GM12878 (cell line): ENCODE measurements at regions not wholly inside any gene's neighbourhood (a gene's known extent, or its start where the extent isn't known, plus 50 kb on each side); places are given as distances from the start of the nearest gene placed in this dataset.

Experiments used
- ATAC-seq: fragments of 200-7000 bp; cut with Tn5 transposase; 3 replicates; pipeline ENCODE4 v1.9.1; 2020; ENCODE audit warnings: mild to moderate bottlenecking, moderate library complexity
- BruUV-seq: library from RNA; stranded (reverse); fragments of 400-500 nt; replicated peaks from 2 replicates; lab custom pipeline; 2021; lab: Mats Ljungman, UMichigan
- CTCF ChIA-PET: fragments of 300-600 bp; sonication (Branson Sonifier 250); formaldehyde crosslinking; extraction: SDS; loops from one replicate; lab custom pipeline; 2021; ENCODE audit warnings: inconsistent platforms; lab: Yijun Ruan, JAX
- POLR2A ChIA-PET: fragments of 350-600 bp; formaldehyde crosslinking; extraction: SDS; loops from one replicate; lab custom pipeline; 2021; ENCODE audit warnings: inconsistent platforms; lab: Charles Lee
- RAD21 ChIA-PET: fragments of 300-600 bp; sonication (Branson Sonifier 250); formaldehyde crosslinking; loops from one replicate; lab custom pipeline; 2023; ENCODE audit warnings: antibody characterized with exemption; ENCODE audit not compliant: unreplicated experiment; lab: Charles Lee
- SMC1A ChIA-PET: fragments of 300-600 bp; sonication (Branson Sonifier 250); formaldehyde crosslinking; loops from one replicate; lab custom pipeline; 2023; ENCODE audit not compliant: unreplicated experiment, uncharacterized antibody; lab: Charles Lee
- DNase-seq: peaks from one replicate; pipeline ENCODE4 v3.0.0-alpha.2; 2011; ENCODE audit warnings: low read depth, low spot score
- FAIRE-seq: peaks from 3 replicates; lab custom pipeline; 2011; peaks lifted over from hg19 to GRCh38; lab: Jason Lieb, UNC
- H2AFZ ChIP-seq: 2 replicates; pipeline ENCODE4 v1.6.0; 2011; ENCODE audit warnings: low read depth, low read length, control low read depth; ENCODE audit not compliant: control insufficient read depth
- H3K27ac ChIP-seq: 2 replicates; pipeline ENCODE4 v1.5.1; 2011; ENCODE audit warnings: control low read depth; ENCODE audit not compliant: control insufficient read depth, insufficient read depth
- H3K27me3 ChIP-seq, 2 experiments: replicated peaks in 1 of 2; 2 replicates each; pipeline versions ENCODE4 v1.6.0 to v1.6.1; 2011; ENCODE audit warnings: low read length in 1 of 2; ENCODE audit not compliant: control insufficient read depth in 2 of 2, insufficient read depth in 2 of 2
- H3K36me3 ChIP-seq, 2 experiments: 2 replicates each; pipeline ENCODE4 v1.5.1; 2011; ENCODE audit warnings: low read length in 1 of 2; ENCODE audit not compliant: control insufficient read depth in 2 of 2, insufficient read depth in 2 of 2
- H3K4me1 ChIP-seq: 2 replicates; pipeline ENCODE4 v1.6.1; 2011; ENCODE audit warnings: mild to moderate bottlenecking, low read length, moderate library complexity, mixed read lengths; ENCODE audit not compliant: control insufficient read depth, insufficient read depth
- H3K4me2 ChIP-seq: 2 replicates; pipeline ENCODE4 v1.6.0; 2011; ENCODE audit warnings: control low read depth; ENCODE audit not compliant: control insufficient read depth, insufficient read depth
- H3K4me3 ChIP-seq: fragments of 200-600 bp; sonication (generic); 2 replicates; pipeline ENCODE4 v1.5.1; 2016
- H3K79me2 ChIP-seq: 2 replicates; pipeline ENCODE4 v1.6.0; 2011; ENCODE audit warnings: low read length; ENCODE audit not compliant: control insufficient read depth, insufficient read depth
- H3K9ac ChIP-seq: 2 replicates; pipeline ENCODE4 v1.8.0; 2011; ENCODE audit warnings: low read length, control low read depth, mixed read lengths; ENCODE audit not compliant: control insufficient read depth, insufficient read depth
- H3K9me3 ChIP-seq: replicated peaks from 3 replicates; pipeline ENCODE4 v1.5.1; 2011; ENCODE audit warnings: mild to moderate bottlenecking, low read length; ENCODE audit not compliant: control insufficient read depth, insufficient read depth
- H4K20me1 ChIP-seq: 2 replicates; pipeline ENCODE4 v1.6.0; 2011; ENCODE audit not compliant: control insufficient read depth, insufficient read depth
- BHLHE40 ChIP-seq, 2 experiments: fragments of 450-650 bp in 1 of 2; IDR thresholded peaks; 2 replicates each; pipeline ENCODE4 v1.6.1; 2011 to 2017; ENCODE audit warnings: low read depth in 2 of 2, borderline replicate concordance in 1 of 2, improper control_type of control experiment in 1 of 2, low read length in 1 of 2, mild to moderate bottlenecking in 1 of 2
- CHD1 ChIP-seq: IDR thresholded peaks from 2 replicates; pipeline ENCODE4 v1.6.1; 2012; ENCODE audit warnings: low read depth, low read length, improper control_type of control experiment
- CHD4 ChIP-seq: fragments of 200-600 bp; sonication (generic); IDR thresholded peaks from 2 replicates; pipeline ENCODE4 v1.6.1; 2016; ENCODE audit warnings: mild to moderate bottlenecking
- CREB1 ChIP-seq: IDR thresholded peaks from 2 replicates; pipeline ENCODE4 v1.6.1; 2012; ENCODE audit warnings: low read depth, mild to moderate bottlenecking, inconsistent platforms
- GABPA ChIP-seq: IDR thresholded peaks from 2 replicates; pipeline ENCODE4 v1.6.1; 2014; ENCODE audit warnings: antibody characterized with exemption, low read depth, mild to moderate bottlenecking, inconsistent platforms
- GATAD2B ChIP-seq: fragments of 450-650 bp; conservative IDR thresholded peaks from 2 replicates; pipeline ENCODE4 v1.6.1; 2017; ENCODE audit warnings: low read depth, mild to moderate bottlenecking, moderate library complexity
- HDGF ChIP-seq: fragments of 450-650 bp; IDR thresholded peaks from 2 replicates; pipeline ENCODE4 v1.6.1; 2016; ENCODE audit warnings: antibody characterized with exemption
- HSF1 ChIP-seq: fragments of 150-350 bp; IDR thresholded peaks from 2 replicates; pipeline ENCODE4 v1.6.1; 2014; ENCODE audit warnings: mild to moderate bottlenecking, low read depth, low read length
- KAT2A ChIP-seq: conservative IDR thresholded peaks from 2 replicates; pipeline ENCODE4 v1.6.1; 2011; ENCODE audit warnings: low read depth, low read length; ENCODE audit not compliant: control insufficient read depth
- KDM1A ChIP-seq: fragments of 200-600 bp; sonication (generic); IDR thresholded peaks from 2 replicates; pipeline ENCODE4 v1.6.1; 2016; ENCODE audit warnings: borderline replicate concordance
- MEF2B ChIP-seq: fragments of 450-650 bp; IDR thresholded peaks from 2 replicates; pipeline ENCODE4 v1.6.1; 2018; ENCODE audit warnings: mild to moderate bottlenecking, moderate library complexity; ENCODE audit not compliant: partially characterized antibody, poor library complexity, severe bottlenecking
- MTA3 ChIP-seq: IDR thresholded peaks from 2 replicates; pipeline ENCODE4 v1.6.1; 2012; ENCODE audit warnings: low read length, inconsistent platforms, borderline replicate concordance
- NR2F1 ChIP-seq: fragments of 450-650 bp; conservative IDR thresholded peaks from 2 replicates; pipeline ENCODE4 v1.6.1; 2017; ENCODE audit warnings: mild to moderate bottlenecking
- RBBP5 ChIP-seq: fragments of 200-600 bp; sonication (generic); conservative IDR thresholded peaks from 2 replicates; pipeline ENCODE4 v1.6.1; 2016
- RCOR1 ChIP-seq: conservative IDR thresholded peaks from 2 replicates; pipeline ENCODE4 v1.6.1; 2012; ENCODE audit warnings: low read depth, low read length, improper control_type of control experiment
- RELA ChIP-seq: fragments of 450-650 bp; IDR thresholded peaks from 2 replicates; pipeline ENCODE4 v1.8.0; 2014; ENCODE audit warnings: borderline replicate concordance; ENCODE audit not compliant: partially characterized antibody
- SMAD5 ChIP-seq: IDR thresholded peaks from 2 replicates; pipeline ENCODE4 v1.6.1; 2016; ENCODE audit warnings: antibody characterized with exemption, low read depth
- STAT1 ChIP-seq: fragments of 450-650 bp; conservative IDR thresholded peaks from 2 replicates; pipeline ENCODE4 v1.6.1; 2014; ENCODE audit warnings: antibody characterized with exemption, mild to moderate bottlenecking
- ZBTB11 ChIP-seq: fragments of 450-650 bp; formaldehyde crosslinking; IDR thresholded peaks from 2 replicates; pipeline ENCODE4 v1.5.0; 2022; ENCODE audit warnings: mild to moderate bottlenecking, missing genetic modification characterization
- ZNF24 ChIP-seq: fragments of 450-650 bp; IDR thresholded peaks from 2 replicates; pipeline ENCODE4 v1.6.1; 2017; ENCODE audit warnings: antibody characterized with exemption, mild to moderate bottlenecking
- ZZZ3 ChIP-seq: IDR thresholded peaks from 2 replicates; pipeline ENCODE4 v1.6.1; 2011; ENCODE audit warnings: low read depth; ENCODE audit not compliant: control insufficient read depth, insufficient read length
- WGBS: methylation state at CpG from one replicate; pipeline ENCODE4 v1.1.6; 2016; ENCODE audit warnings: low lambda C conversion rate; ENCODE audit not compliant: insufficient replicate concordance, insufficient coverage; ENCODE audit errors: missing lambda C conversion rate; 5-methylcytosine and 5-hydroxymethylcytosine counted together
- in situ Hi-C: fragments of 300-500 bp; cut with MboI; formaldehyde crosslinking; loops from 9 replicates; pipeline ENCODE4 v1.14.3; 2018; ENCODE audit warnings: mixed read lengths
- intact Hi-C: fragments of 100-400 bp; cut with micrococcal nuclease; formaldehyde crosslinking; loops from one replicate; pipeline ENCODE4 v1.14.2; 2022; ENCODE audit not compliant: unreplicated experiment
- TF ChIP-seq, protein P1 (sequence below): IDR thresholded peaks from 2 replicates; pipeline ENCODE4 v1.6.1; 2012; ENCODE audit warnings: low read depth, low read length, improper control_type of control experiment

DNA sequence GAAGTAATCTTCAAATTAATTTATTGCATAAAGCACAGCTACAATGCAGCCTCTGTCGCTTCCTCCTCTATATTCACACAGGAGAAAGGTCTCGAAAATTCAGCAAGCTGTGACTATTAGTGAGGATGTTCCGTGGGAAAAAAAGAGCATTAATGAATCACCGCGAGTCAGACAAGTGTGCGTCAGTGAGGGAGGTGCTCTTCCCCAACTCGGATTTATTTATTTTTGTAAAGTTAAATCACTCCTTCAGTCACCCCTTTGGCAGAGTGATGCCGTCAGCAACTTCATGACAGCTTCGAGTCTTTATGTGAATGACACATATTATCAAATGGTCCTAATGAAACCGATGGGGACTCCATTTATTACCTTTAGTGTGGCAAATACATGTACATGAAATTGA, 648.9 kb upstream of the SALL3 start (continued):
- TF ChIP-seq SMAD5: no peak
- no peak for TF ChIP-seq HSF1
- TF ChIP-seq HDGF: no peak
- TF ChIP-seq ZZZ3: no peak
- TF ChIP-seq ZBTB11: no peak
- no peak for TF ChIP-seq RBBP5

- no peaks in the 10 kb centered on the region for H3K27me3 ChIP-seq
- H3K27ac ChIP-seq: no peak overlapping the region
- ChIA-PET SMC1A (no interaction called here), CTCF (no interaction called here), POLR2A (no interaction called here), RAD21 (no interaction called here)
- no peak overlapping the region for H3K4me3 ChIP-seq
- ATAC-seq (no peak), FAIRE-seq (no peak), DNase-seq (no peak)
- WGBS: 18% methylated on average over 6 of the region's 6 CpGs
- no peak overlapping the region for H2AFZ ChIP-seq
- no TSS peak for BruUV-seq
- no peak overlapping the region for H3K9ac ChIP-seq
- H3K4me1 ChIP-seq: no peaks in the 10 kb centered on the region
- in situ Hi-C loops (no loop called here), intact Hi-C loops (no loop called here)
- no peaks in the 10 kb centered on the region for H4K20me1 ChIP-seq
- no peaks in the 10 kb centered on the region for H3K36me3 ChIP-seq
- no peaks in the 10 kb centered on the region for H3K79me2 ChIP-seq
- no peak overlapping the region for H3K4me2 ChIP-seq
- H3K9me3 ChIP-seq: no peaks in the 10 kb centered on the region; the same call in 2 of the 3 replicates
- TF ChIP-seq STAT1: no peak
- no peak for TF ChIP-seq ZNF24
- TF ChIP-seq CREB1: no peak
- TF ChIP-seq NR2F1: no peak
- no peak for TF ChIP-seq KAT2A
- no peak for TF ChIP-seq MEF2B
- TF ChIP-seq RELA: no peak
- TF ChIP-seq CHD4: no peak
- TF ChIP-seq GABPA: no peak
- TF ChIP-seq, protein P1, sequence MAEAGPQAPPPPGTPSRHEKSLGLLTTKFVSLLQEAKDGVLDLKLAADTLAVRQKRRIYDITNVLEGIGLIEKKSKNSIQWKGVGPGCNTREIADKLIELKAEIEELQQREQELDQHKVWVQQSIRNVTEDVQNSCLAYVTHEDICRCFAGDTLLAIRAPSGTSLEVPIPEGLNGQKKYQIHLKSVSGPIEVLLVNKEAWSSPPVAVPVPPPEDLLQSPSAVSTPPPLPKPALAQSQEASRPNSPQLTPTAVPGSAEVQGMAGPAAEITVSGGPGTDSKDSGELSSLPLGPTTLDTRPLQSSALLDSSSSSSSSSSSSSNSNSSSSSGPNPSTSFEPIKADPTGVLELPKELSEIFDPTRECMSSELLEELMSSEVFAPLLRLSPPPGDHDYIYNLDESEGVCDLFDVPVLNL: no peak
- TF ChIP-seq KDM1A: no peak
- no peak for TF ChIP-seq RCOR1
- no peak for TF ChIP-seq GATAD2B
- no peak for TF ChIP-seq CHD1
- TF ChIP-seq BHLHE40 (IDR thresholded peaks at IDR 0.05; ENCODE audit: borderline replicate concordance in 1 of 2, low read depth in 2 of 2, low read length in 1 of 2): no peak
- TF ChIP-seq MTA3: no peak
Measured at GRCh38 chr18:78352910-78353309, 626.7 kb upstream of the SALL3 start.
